ENCODE measurements at regions not wholly inside any gene's neighbourhood (a gene's known extent, or its start where the extent isn't known, plus 50 kb on each side); places are given as distances from the start of the nearest gene placed in this dataset.

DNA sequence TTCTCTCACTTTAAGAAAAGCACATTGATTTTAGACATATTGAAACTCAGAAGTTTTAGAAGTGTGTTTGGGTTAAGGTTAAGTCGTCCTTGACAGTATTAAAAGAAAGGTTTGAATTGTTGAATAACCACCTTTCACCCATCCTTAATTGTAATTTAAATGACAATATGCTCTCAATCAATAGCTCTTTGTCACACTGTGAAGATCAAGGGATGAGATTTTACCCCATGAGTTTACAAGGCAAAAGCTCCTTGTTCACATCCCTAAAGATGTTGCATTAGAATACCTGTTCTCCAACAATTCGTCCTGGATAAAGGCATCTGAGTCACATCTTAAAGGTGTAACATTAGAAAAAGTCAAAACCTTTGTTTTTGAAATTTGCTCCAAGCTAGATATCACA lies 220.4 kb upstream of the MDFIC2 start:
- Histone ChIP-seq H3K4me3 (no peak overlapping the region), H3K9me3 (no peaks in the 10 kb centered on the region), H3K4me2 (no peak overlapping the region), H3K27ac (no peak overlapping the region), H3K4me1 (no peaks in the 10 kb centered on the region)
- no peak for TF ChIP-seq BHLHE40 (IDR thresholded peaks at IDR 0.05; ENCODE audit: low read depth, low read length)
- TF ChIP-seq, protein P1, sequence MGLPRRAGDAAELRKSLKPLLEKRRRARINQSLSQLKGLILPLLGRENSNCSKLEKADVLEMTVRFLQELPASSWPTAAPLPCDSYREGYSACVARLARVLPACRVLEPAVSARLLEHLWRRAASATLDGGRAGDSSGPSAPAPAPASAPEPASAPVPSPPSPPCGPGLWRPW (IDR thresholded peaks at IDR 0.05): no peak
- no peak for TF ChIP-seq NPAS2 (CRISPR knock-in tag; IDR thresholded peaks at IDR 0.05; ENCODE audit: borderline replicate concordance)
- no peak for TF ChIP-seq FOSB (CRISPR knock-in tag; IDR thresholded peaks at IDR 0.05)
- no peak for TF ChIP-seq ESRRA (IDR thresholded peaks at IDR 0.05; ENCODE audit: borderline replicate concordance, low read length)
- TF ChIP-seq HDAC2 (IDR thresholded peaks at IDR 0.05): no peak
- FAIRE-seq (no peak), ATAC-seq (no peak), DNase-seq (ENCODE audit: low read depth in 1 of 2, low spot score in 1 of 2) (no peak)
- CTCF ChIA-PET: interaction anchor here (0.8 to 2.3 kb wide), 6 partner anchors 11 to 1120 kb away, joined by 3 to 6 read pairs (median 6); no protein-coding TSS in a partner anchor
- 4% methylated on average over 2 of the region's 2 CpGs for WGBS (ENCODE audit: missing lambda C conversion rate)
- POLR2A ChIA-PET: no interaction called here

DNA sequence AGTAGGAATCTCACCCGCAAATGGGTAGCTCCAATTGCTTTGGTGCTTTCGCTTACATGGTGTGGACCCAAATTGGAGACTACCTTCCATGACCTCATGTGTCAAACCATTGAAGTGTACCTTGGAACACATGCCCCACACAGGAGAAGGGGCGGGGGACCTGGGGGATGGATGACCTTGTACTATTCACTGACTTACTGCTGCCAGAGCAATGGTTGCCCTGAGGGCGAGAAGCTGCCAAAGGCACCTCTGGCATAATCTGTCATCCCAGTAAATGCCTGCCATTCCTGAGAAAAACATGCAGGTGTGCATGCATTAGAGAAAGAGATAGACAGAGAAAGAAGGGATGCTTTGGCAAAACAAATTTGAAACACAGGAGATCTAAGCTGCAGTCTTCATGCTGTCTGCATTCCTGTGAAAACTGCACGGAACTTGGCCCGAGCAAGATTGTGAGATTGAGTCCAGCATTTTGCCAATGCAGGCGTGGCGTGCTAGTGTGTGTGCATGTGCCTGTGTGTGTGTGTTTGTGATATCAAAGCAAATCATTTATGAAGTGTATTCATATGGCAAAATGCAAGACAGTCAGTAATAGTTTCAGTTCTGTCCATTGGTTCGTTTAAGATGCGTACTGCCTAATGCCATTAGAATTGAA lies 219.5 kb upstream of the MDFIC2 start:
- Histone ChIP-seq H3K9me3 (no peaks in the 10 kb centered on the region), H3K4me3 (no peak overlapping the region), H3K4me1 (no peaks in the 10 kb centered on the region), H3K27ac (no peak overlapping the region), H3K4me2 (no peak overlapping the region)
- FAIRE-seq: peak; percentile 13
- WGBS (ENCODE audit: missing lambda C conversion rate): 70% methylated on average over 10 of the region's 10 CpGs
- TF ChIP-seq HOXB13 (CRISPR knock-in tag; IDR thresholded peaks at IDR 0.05; ENCODE audit: low read depth): no peak
- TF ChIP-seq, protein P1 (IDR thresholded peaks at IDR 0.05): no peak
- TF ChIP-seq ESRRA (IDR thresholded peaks at IDR 0.05; ENCODE audit: borderline replicate concordance, low read length): no peak
- no peak for TF ChIP-seq FOXS1 (CRISPR knock-in tag; IDR thresholded peaks at IDR 0.05)
- TF ChIP-seq ZC3H11A (IDR thresholded peaks at IDR 0.05): no peak
- no peak for TF ChIP-seq HDAC2 (IDR thresholded peaks at IDR 0.05)
- TF ChIP-seq EP300 (IDR thresholded peaks at IDR 0.05): no peak
- TF ChIP-seq MAFK (IDR thresholded peaks at IDR 0.05; ENCODE audit: partially characterized antibody): no peak
- TF ChIP-seq, protein P2, sequence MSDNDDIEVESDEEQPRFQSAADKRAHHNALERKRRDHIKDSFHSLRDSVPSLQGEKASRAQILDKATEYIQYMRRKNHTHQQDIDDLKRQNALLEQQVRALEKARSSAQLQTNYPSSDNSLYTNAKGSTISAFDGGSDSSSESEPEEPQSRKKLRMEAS (IDR thresholded peaks at IDR 0.05): no peak
- TF ChIP-seq HOXB5 (CRISPR knock-in tag; IDR thresholded peaks at IDR 0.05): no peak
- no peak for TF ChIP-seq RNF2 (IDR thresholded peaks at IDR 0.05; ENCODE audit: borderline replicate concordance, low read depth)
- TF ChIP-seq POLR2A (IDR thresholded peaks at IDR 0.05; ENCODE audit: low read length): no peak
- TF ChIP-seq FOSL2 (IDR thresholded peaks at IDR 0.05): no peak
- TF ChIP-seq FOSL2 (CRISPR knock-in tag; IDR thresholded peaks at IDR 0.05): no peak
- ChIA-PET CTCF (interaction anchor here (0.6 to 2.3 kb wide), 10 partner anchors 9 to 1121 kb away, joined by 3 to 6 read pairs (median 3); no protein-coding TSS in a partner anchor), POLR2A (no interaction called here)
- DNase-seq (ENCODE audit: low read depth in 1 of 2, low spot score in 1 of 2): no peak
- ATAC-seq: no peak

DNA sequence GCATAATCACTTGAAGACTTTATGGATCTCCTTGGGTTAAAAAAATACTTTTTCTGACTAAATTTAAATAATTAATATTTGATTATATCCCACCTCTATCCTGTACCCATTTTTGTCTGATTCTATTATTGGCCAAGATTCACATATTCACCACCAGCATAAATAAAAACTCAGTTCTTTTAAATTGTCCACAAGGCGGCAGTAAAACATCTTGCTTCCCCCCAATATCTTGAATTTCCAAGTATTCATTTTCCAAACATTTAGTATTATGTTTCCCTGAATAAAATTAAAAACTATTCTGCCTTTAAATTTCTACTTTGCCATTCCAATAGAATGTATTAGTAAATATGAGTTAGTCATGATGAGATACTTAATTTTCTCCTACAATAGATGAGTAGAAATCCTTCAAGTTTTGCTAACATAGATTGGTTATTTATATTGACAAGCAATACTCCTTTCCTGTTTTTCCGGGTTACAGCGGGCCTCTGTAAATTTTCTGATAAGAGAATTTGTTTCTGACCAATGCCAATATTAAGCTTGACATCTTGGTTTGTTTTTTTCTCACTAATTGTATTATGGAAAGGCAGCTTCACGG lies 218.7 kb upstream of the MDFIC2 start:
- Histone ChIP-seq H3K4me1 (no peaks in the 10 kb centered on the region), H3K27ac (no peak overlapping the region), H3K4me3 (no peak overlapping the region), H3K9me3 (no peaks in the 10 kb centered on the region), H3K4me2 (no peak overlapping the region)
- FAIRE-seq (no peak), ATAC-seq (peak in 1 of 2 experiments; percentile 48; a peak in 1 of 6 replicates), DNase-seq (ENCODE audit: low read depth in 1 of 2, low spot score in 1 of 2) (peak; percentile 21 to 42)
- ChIA-PET CTCF (interaction anchor here (0.6 to 2.3 kb wide), 8 partner anchors 10 to 1122 kb away, joined by 3 to 6 read pairs (median 3); no protein-coding TSS in a partner anchor), POLR2A (no interaction called here)
- TF ChIP-seq SMC3 (IDR thresholded peaks at IDR 0.05) (peak; percentile 82), MAFK (IDR thresholded peaks at IDR 0.05; ENCODE audit: partially characterized antibody) (no peak), RAD21 (conservative IDR thresholded peaks at IDR 0.05 in 1 of 2, IDR thresholded peaks at IDR 0.05 in 1 of 2) (peak; percentile 68 to 80), TFCP2L1 (CRISPR knock-in tag; IDR thresholded peaks at IDR 0.05) (no peak)
- TF ChIP-seq, protein P3, sequence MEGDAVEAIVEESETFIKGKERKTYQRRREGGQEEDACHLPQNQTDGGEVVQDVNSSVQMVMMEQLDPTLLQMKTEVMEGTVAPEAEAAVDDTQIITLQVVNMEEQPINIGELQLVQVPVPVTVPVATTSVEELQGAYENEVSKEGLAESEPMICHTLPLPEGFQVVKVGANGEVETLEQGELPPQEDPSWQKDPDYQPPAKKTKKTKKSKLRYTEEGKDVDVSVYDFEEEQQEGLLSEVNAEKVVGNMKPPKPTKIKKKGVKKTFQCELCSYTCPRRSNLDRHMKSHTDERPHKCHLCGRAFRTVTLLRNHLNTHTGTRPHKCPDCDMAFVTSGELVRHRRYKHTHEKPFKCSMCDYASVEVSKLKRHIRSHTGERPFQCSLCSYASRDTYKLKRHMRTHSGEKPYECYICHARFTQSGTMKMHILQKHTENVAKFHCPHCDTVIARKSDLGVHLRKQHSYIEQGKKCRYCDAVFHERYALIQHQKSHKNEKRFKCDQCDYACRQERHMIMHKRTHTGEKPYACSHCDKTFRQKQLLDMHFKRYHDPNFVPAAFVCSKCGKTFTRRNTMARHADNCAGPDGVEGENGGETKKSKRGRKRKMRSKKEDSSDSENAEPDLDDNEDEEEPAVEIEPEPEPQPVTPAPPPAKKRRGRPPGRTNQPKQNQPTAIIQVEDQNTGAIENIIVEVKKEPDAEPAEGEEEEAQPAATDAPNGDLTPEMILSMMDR (IDR thresholded peaks at IDR 0.05): peak; percentile 82
- TF ChIP-seq, protein P4, sequence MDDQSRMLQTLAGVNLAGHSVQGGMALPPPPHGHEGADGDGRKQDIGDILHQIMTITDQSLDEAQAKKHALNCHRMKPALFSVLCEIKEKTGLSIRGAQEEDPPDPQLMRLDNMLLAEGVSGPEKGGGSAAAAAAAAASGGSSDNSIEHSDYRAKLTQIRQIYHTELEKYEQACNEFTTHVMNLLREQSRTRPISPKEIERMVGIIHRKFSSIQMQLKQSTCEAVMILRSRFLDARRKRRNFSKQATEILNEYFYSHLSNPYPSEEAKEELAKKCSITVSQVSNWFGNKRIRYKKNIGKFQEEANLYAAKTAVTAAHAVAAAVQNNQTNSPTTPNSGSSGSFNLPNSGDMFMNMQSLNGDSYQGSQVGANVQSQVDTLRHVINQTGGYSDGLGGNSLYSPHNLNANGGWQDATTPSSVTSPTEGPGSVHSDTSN (IDR thresholded peaks at IDR 0.05): no peak
- 24% methylated on average over 4 of the region's 4 CpGs for WGBS (ENCODE audit: missing lambda C conversion rate)

Data from A549 (cell line).